GM23248 (cell line): ENCODE measurements at regions not wholly inside any gene's neighbourhood (a gene's known extent, or its start where the extent isn't known, plus 50 kb on each side); places are given as distances from the start of the nearest gene placed in this dataset.

Experiments used
- DNase-seq: peaks from one replicate; pipeline ENCODE4 v3.0.0-alpha.2; 2015
- H2AFZ ChIP-seq: fragments of 200-600 bp; sonication (generic); 2 replicates; pipeline ENCODE4 v1.6.1; 2016; ENCODE audit warnings: antibody characterized with exemption
- H3F3A ChIP-seq: fragments of 200-600 bp; sonication (generic); 2 replicates; pipeline ENCODE4 v1.6.1; 2016; ENCODE audit warnings: mild to moderate bottlenecking, antibody characterized with exemption, mixed run types; ENCODE audit not compliant: insufficient read depth
- H3K27ac ChIP-seq: fragments of 200-600 bp; sonication (generic); 2 replicates; pipeline ENCODE4 v1.5.1; 2016; ENCODE audit warnings: mild to moderate bottlenecking
- H3K27me3 ChIP-seq: fragments of 200-600 bp; sonication (generic); replicated peaks from 2 replicates; pipeline ENCODE4 v1.6.1; 2016; ENCODE audit warnings: mild to moderate bottlenecking; ENCODE audit not compliant: insufficient read depth
- H3K36me3 ChIP-seq: fragments of 200-600 bp; sonication (generic); 2 replicates; pipeline ENCODE4 v1.6.1; 2016; ENCODE audit warnings: low read depth, mild to moderate bottlenecking
- H3K4me1 ChIP-seq: fragments of 200-600 bp; sonication (generic); 2 replicates; pipeline ENCODE4 v1.6.1; 2016; ENCODE audit warnings: mild to moderate bottlenecking; ENCODE audit not compliant: insufficient read depth
- H3K4me2 ChIP-seq: fragments of 200-600 bp; sonication (generic); one replicate; pipeline ENCODE4 v1.6.1; 2016; ENCODE audit warnings: mild to moderate bottlenecking; ENCODE audit not compliant: unreplicated experiment
- H3K4me3 ChIP-seq: fragments of 200-600 bp; sonication (generic); 2 replicates; pipeline ENCODE4 v1.5.1; 2016; ENCODE audit warnings: mild to moderate bottlenecking
- H3K79me2 ChIP-seq: fragments of 200-600 bp; sonication (generic); 2 replicates; pipeline ENCODE4 v1.6.1; 2016; ENCODE audit warnings: mild to moderate bottlenecking; ENCODE audit not compliant: insufficient read depth
- H3K9ac ChIP-seq: fragments of 200-600 bp; sonication (generic); 2 replicates; pipeline ENCODE4 v1.6.1; 2016; ENCODE audit warnings: mild to moderate bottlenecking
- H3K9me2 ChIP-seq: fragments of 200-600 bp; sonication (generic); 2 replicates; pipeline ENCODE4 v1.6.1; 2016; ENCODE audit warnings: mixed run types, mild to moderate bottlenecking, moderate library complexity; ENCODE audit not compliant: insufficient read depth
- H3K9me3 ChIP-seq: fragments of 200-600 bp; sonication (generic); one replicate; pipeline ENCODE4 v1.6.1; 2017; ENCODE audit warnings: low read depth
- H4K20me1 ChIP-seq: fragments of 200-600 bp; sonication (generic); 2 replicates; pipeline ENCODE4 v1.6.0; 2016; ENCODE audit not compliant: insufficient read depth
- EZH2 ChIP-seq: fragments of 200-600 bp; sonication (generic); IDR thresholded peaks from 2 replicates; pipeline ENCODE4 v1.6.1; 2018; ENCODE audit warnings: antibody characterized with exemption, mild to moderate bottlenecking; ENCODE audit not compliant: insufficient read depth, poor library complexity, severe bottlenecking
- EZH2phosphoT487 ChIP-seq: fragments of 200-600 bp; sonication (generic); IDR thresholded peaks from 2 replicates; pipeline ENCODE4 v1.6.1; 2018; ENCODE audit warnings: antibody characterized with exemption, moderate library complexity, mild to moderate bottlenecking, low read depth; ENCODE audit not compliant: insufficient read depth
- WGBS, 2 experiments: methylation state at CpG; one replicate each; pipeline ENCODE4 v1.1.6; 2015 to 2017; ENCODE audit warnings: low lambda C conversion rate in 2 of 2, low coverage in 1 of 2; ENCODE audit errors: missing lambda C conversion rate in 2 of 2; 5-methylcytosine and 5-hydroxymethylcytosine counted together
- in situ Hi-C: fragments of 300-500 bp; cut with MboI; formaldehyde crosslinking; loops from 2 replicates; pipeline ENCODE4 v1.15.0; 2020

DNA sequence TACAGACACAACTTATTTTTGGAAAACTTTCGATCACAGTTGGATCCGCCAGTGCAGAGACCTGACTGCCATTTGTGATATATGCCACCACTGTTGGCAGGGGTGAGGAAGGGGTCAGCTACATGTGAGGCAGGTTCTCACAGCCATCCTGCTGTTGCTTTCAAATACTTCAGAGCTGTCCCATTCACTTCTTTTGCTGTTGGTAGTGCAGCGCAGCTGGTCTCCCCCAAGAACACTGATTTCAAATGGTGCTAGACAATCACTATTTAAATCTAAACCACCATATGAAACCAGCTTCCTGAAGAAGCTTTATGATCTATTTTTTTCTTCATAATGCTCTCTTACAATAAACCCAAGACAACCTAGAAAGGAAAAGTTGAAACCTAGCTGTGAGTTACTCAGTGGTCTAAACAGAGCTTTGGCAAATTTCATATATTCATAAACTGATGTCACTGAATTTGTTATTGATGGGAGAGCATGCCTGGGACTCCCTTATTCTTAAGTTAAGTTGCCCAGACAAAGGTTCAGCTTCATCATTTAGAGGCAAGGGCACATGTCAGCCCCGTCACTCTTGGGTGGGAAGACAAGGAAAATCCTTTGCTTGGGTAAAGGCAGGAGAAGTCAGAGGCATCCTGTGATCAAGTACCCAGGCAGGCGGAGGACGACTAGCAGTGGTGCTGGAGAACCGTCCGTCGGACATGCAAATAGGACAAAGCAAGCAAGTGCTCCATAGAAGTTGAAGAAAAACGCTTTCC is 143.4 kb upstream of the KLF14 start:
- H3K27me3 ChIP-seq = no peaks in the 10 kb centered on the region
- H4K20me1 ChIP-seq = no peaks in the 10 kb centered on the region; the same call in 1 of the 2 replicates
- peak overlapping the region; percentile 51 for H3K27ac ChIP-seq
- H3K4me3 ChIP-seq = no peak overlapping the region
- no peaks in the 10 kb centered on the region for H3K9me2 ChIP-seq
- DNase-seq = peak; percentile 20
- H3K4me2 ChIP-seq = no peak overlapping the region
- 0 out of 2 replicates have a peak overlapping the region, but pooled peaks have one; percentile 28 for H3K9ac ChIP-seq
- peaks cover 81% of the 10 kb centered on the region for H3K36me3 ChIP-seq
- peaks cover 96% of the 10 kb centered on the region for H3F3A ChIP-seq
- WGBS, 2 experiments = 95 to 97% methylated on average over 10 of the region's 10 CpGs
- H3K4me1 ChIP-seq = peaks cover 76% of the 10 kb centered on the region
- H3K9me3 ChIP-seq = no peaks in the 10 kb centered on the region
- in situ Hi-C loops = no loop called here
- TF ChIP-seq EZH2phosphoT487 (no peak), EZH2 (no peak)
- H3K79me2 ChIP-seq = peaks cover 88% of the 10 kb centered on the region
- no peak overlapping the region for H2AFZ ChIP-seq

DNA sequence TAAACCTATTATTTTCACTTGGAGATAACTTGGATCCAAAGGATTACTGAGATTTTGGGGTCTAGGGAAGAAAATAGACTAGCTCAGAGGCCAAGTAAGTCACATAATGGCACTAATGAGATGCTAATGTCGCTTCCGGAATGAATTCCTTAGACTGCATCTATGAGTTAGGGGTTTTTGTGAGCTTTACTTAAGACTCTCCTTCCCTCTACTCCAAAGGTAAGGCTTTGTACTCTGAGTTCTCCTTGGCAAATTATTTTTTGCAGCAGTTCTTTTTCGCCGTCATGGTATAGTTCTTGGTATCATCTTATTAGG is 143.9 kb upstream of the KLF14 start:
- Histone ChIP-seq H3K9me3 (no peaks in the 10 kb centered on the region), H3K4me1 (peaks cover 82% of the 10 kb centered on the region), H3K27me3 (no peaks in the 10 kb centered on the region), H3F3A (peaks cover 96% of the 10 kb centered on the region), H3K36me3 (peaks cover 86% of the 10 kb centered on the region), H2AFZ (no peak overlapping the region), H3K4me2 (no peak overlapping the region), H3K9me2 (no peaks in the 10 kb centered on the region), H4K20me1 (no peaks in the 10 kb centered on the region; the same call in 1 of the 2 replicates), H3K9ac (0 out of 2 replicates have a peak overlapping the region, but pooled peaks have one; percentile 7), H3K4me3 (no peak overlapping the region), H3K79me2 (peaks cover 93% of the 10 kb centered on the region), H3K27ac (peak overlapping the region; percentile 51)
- WGBS, 2 experiments = 91 to 95% methylated on average over 4 of the region's 4 CpGs
- in situ Hi-C loops = no loop called here
- no peak for DNase-seq
- TF ChIP-seq EZH2 (no peak), EZH2phosphoT487 (no peak)

GRCh38 chr7:130878785-130879184 is 144.8 kb upstream of the KLF14 start:
- TF ChIP-seq EZH2phosphoT487 (no peak), EZH2 (no peak)
- peak overlapping the region; percentile 7; the same call in 1 of the 2 replicates for H3K9ac ChIP-seq
- peaks cover 96% of the 10 kb centered on the region for H3F3A ChIP-seq
- H3K36me3 ChIP-seq = peaks cover 88% of the 10 kb centered on the region
- H4K20me1 ChIP-seq = no peaks in the 10 kb centered on the region; the same call in 1 of the 2 replicates
- H3K27me3 ChIP-seq = no peaks in the 10 kb centered on the region
- peak overlapping the region; percentile 51 for H3K27ac ChIP-seq
- H3K4me2 ChIP-seq = peak overlapping the region; percentile 1
- no peak for DNase-seq
- no peak overlapping the region for H2AFZ ChIP-seq
- H3K4me3 ChIP-seq = no peak overlapping the region
- 21 to 22% methylated on average over 2 of the region's 2 CpGs for WGBS, 2 experiments
- no peaks in the 10 kb centered on the region for H3K9me2 ChIP-seq
- H3K9me3 ChIP-seq = no peaks in the 10 kb centered on the region
- peaks cover 74% of the 10 kb centered on the region for H3K4me1 ChIP-seq
- peaks cover 95% of the 10 kb centered on the region for H3K79me2 ChIP-seq
- in situ Hi-C loops = no loop called here

- H3K4me1 ChIP-seq = peaks cover 74% of the 10 kb centered on the region
- TF ChIP-seq EZH2phosphoT487 = no peak
- TF ChIP-seq EZH2 = no peak
- H4K20me1 ChIP-seq = no peaks in the 10 kb centered on the region; the same call in 1 of the 2 replicates
- no peak overlapping the region for H2AFZ ChIP-seq
- peaks cover 95% of the 10 kb centered on the region for H3K79me2 ChIP-seq
- no peaks in the 10 kb centered on the region for H3K9me2 ChIP-seq
- no peak overlapping the region for H3K4me2 ChIP-seq
- no peaks in the 10 kb centered on the region for H3K9me3 ChIP-seq
- H3K9ac ChIP-seq = peak overlapping the region; percentile 7; the same call in 1 of the 2 replicates
- WGBS, 2 experiments = 94% methylated on average over 2 of the region's 2 CpGs
- peaks cover 96% of the 10 kb centered on the region for H3F3A ChIP-seq
- H3K27ac ChIP-seq = peak overlapping the region; percentile 51
- in situ Hi-C loops = no loop called here
- peaks cover 89% of the 10 kb centered on the region for H3K36me3 ChIP-seq
- H3K27me3 ChIP-seq = no peaks in the 10 kb centered on the region
- peak; percentile 46 for DNase-seq
- no peak overlapping the region for H3K4me3 ChIP-seq
These were observed 145.2 kb upstream of the KLF14 start for GRCh38 chr7:130879191-130879590.
